Loucy (cell line): ENCODE measurements at regions not wholly inside any gene's neighbourhood (a gene's known extent, or its start where the extent isn't known, plus 50 kb on each side); places are given as distances from the start of the nearest gene placed in this dataset.

Source experiments
- EZH2phosphoT487 ChIP-seq: fragments of 200-600 bp; IDR thresholded peaks from 2 replicates; pipeline ENCODE4 v1.6.1; 2018; ENCODE audit warnings: antibody characterized with exemption, mild to moderate bottlenecking, moderate library complexity, borderline replicate concordance
- TF ChIP-seq, protein P1 (sequence below): fragments of 200-600 bp; sonication (generic); conservative IDR thresholded peaks from 2 replicates; pipeline ENCODE4 v1.5.1; 2014; ENCODE audit warnings: mild to moderate bottlenecking, antibody characterized with exemption, low read length

- TF ChIP-seq, protein P1, sequence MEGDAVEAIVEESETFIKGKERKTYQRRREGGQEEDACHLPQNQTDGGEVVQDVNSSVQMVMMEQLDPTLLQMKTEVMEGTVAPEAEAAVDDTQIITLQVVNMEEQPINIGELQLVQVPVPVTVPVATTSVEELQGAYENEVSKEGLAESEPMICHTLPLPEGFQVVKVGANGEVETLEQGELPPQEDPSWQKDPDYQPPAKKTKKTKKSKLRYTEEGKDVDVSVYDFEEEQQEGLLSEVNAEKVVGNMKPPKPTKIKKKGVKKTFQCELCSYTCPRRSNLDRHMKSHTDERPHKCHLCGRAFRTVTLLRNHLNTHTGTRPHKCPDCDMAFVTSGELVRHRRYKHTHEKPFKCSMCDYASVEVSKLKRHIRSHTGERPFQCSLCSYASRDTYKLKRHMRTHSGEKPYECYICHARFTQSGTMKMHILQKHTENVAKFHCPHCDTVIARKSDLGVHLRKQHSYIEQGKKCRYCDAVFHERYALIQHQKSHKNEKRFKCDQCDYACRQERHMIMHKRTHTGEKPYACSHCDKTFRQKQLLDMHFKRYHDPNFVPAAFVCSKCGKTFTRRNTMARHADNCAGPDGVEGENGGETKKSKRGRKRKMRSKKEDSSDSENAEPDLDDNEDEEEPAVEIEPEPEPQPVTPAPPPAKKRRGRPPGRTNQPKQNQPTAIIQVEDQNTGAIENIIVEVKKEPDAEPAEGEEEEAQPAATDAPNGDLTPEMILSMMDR, result no peak
- no peak for TF ChIP-seq EZH2phosphoT487
Measured at GRCh38 chr11:80477178-80477577, 1036.3 kb upstream of the TENM4 start.
